Stomach smooth muscle (tissue), 2 donors: ENCODE measurements at regions not wholly inside any gene's neighbourhood (a gene's known extent, or its start where the extent isn't known, plus 50 kb on each side); places are given as distances from the start of the nearest gene placed in this dataset.

Experiments used
- H3K27ac ChIP-seq: one replicate; pipeline ENCODE4 v1.7.0; 2013; ENCODE audit warnings: mild to moderate bottlenecking, low read length, inconsistent platforms
- H3K27me3 ChIP-seq, 2 donors: one replicate each; pipeline ENCODE4 v1.7.0; 2013; ENCODE audit warnings: low read length in 2 of 2; ENCODE audit not compliant: insufficient read depth in 2 of 2, control insufficient read depth in 1 of 2
- H3K36me3 ChIP-seq, 2 donors: one replicate each; pipeline ENCODE4 v1.7.0; 2013; ENCODE audit warnings: low read length in 2 of 2; ENCODE audit not compliant: control insufficient read depth in 2 of 2, insufficient read depth in 2 of 2
- H3K4me1 ChIP-seq: one replicate; pipeline ENCODE4 v1.7.0; 2013; ENCODE audit warnings: low read length; ENCODE audit not compliant: control insufficient read depth, insufficient read depth
- H3K4me3 ChIP-seq, 2 donors: one replicate each; pipeline ENCODE4 v1.7.0; 2013; ENCODE audit warnings: low read length in 2 of 2
- H3K9ac ChIP-seq, 2 donors: one replicate each; pipeline ENCODE4 v1.7.0; 2013; ENCODE audit warnings: low read length in 2 of 2, mild to moderate bottlenecking in 1 of 2
- H3K9me3 ChIP-seq, 2 donors: one replicate each; pipeline ENCODE4 v1.7.0; 2013; ENCODE audit warnings: low read length in 2 of 2; ENCODE audit not compliant: control insufficient read depth in 2 of 2
- donor health status: healthy.
- donor health status: Pancreatic carcinoma.

DNA sequence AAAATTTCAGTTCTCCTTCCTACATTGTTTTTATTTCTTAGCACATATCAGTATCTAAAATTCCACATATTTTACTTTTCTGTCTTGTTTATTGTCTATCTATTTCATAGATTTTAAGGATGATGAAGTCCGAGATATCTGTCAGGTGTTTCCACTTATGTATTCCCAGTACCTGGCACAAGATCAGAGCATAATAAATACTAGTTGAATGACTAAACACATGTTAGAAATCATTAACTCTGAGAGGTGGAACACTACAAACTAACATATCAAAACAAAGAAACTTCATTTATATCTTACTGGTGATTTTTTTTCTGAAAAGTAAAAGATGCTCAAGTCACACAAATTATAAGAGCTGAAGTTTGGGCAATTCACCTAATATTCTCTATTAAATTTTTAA lies 1208.3 kb downstream of the PCDH9 start:
- no peak overlapping the region for H3K9ac ChIP-seq
- H3K4me3 ChIP-seq: no peak overlapping the region
- no peaks in the 10 kb centered on the region for H3K9me3 ChIP-seq
- no peaks in the 10 kb centered on the region for H3K36me3 ChIP-seq
- no peak overlapping the region for H3K27ac ChIP-seq
- no peaks in the 10 kb centered on the region for H3K4me1 ChIP-seq
- H3K27me3 ChIP-seq: no peaks in the 10 kb centered on the region

DNA sequence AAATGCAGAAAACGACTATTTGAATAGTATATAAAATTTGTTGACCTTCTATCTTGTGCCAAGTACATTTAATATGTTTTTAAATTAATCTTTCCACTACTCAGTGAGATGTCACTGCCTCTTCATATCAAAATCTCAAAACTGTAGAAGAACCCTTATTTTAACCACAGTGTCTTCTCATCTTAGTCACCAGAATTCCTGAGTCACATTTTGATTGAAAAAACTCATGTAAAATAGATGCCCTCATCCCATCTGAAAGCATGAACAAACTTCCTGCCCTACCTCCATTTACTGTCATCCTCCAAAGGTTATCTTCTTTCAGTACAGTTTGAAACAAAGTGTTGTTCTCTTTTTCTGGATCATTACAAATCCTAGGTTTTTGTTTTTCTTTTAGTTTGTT lies 1215.4 kb downstream of the PCDH9 start:
- H3K36me3 ChIP-seq: no peaks in the 10 kb centered on the region
- no peaks in the 10 kb centered on the region for H3K27me3 ChIP-seq
- H3K27ac ChIP-seq: no peak overlapping the region

DNA sequence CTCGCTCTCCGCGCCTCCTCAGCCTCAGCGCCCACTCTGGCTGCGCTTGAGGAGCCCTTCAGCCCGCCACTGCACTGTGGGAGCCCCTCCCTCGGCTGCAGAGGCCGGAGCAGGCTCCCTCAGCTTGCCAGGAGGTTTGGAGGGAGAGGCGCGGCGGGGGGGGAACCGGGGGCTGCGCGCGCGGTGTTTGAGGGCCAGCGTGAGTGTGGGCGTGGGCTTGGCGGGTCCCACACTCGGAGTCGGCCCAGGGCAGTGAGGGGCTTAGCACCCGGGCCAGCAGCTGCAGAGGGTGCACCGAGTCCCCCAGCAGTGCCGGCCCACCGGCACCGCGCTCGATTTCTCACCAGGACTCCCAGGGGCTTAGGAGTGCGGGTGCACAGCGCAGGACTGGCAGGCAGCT lies 1220.9 kb downstream of the PCDH9 start:
- no peak overlapping the region for H3K27ac ChIP-seq
- no peak overlapping the region for H3K4me3 ChIP-seq
- H3K9me3 ChIP-seq: no peaks in the 10 kb centered on the region
- H3K27me3 ChIP-seq: no peaks in the 10 kb centered on the region
- H3K36me3 ChIP-seq: no peaks in the 10 kb centered on the region
- no peak overlapping the region for H3K9ac ChIP-seq
- no peaks in the 10 kb centered on the region for H3K4me1 ChIP-seq

More for the DNA sequence above, 1215.4 kb downstream of the PCDH9 start:
- no peaks in the 10 kb centered on the region for H3K4me1 ChIP-seq
- H3K4me3 ChIP-seq: no peak overlapping the region
- no peak overlapping the region for H3K9ac ChIP-seq
- H3K9me3 ChIP-seq: no peaks in the 10 kb centered on the region

DNA sequence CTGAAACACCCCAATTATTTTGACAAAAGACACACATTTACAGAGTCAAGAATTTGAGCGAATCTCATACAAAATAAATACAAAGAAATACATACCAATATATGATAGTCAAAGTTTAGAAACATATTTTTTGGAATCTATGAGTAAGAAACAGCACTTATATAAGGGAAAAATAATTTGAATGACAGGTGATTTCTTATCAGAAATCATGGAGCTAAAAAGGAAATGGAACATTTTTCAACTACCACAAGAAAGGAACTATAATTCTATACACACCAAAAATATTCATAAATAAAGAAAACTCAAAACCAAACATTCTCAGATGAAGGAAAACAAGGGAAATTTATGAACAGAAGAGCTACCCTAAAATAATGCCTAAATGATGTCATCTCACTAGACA lies 1226.6 kb downstream of the PCDH9 start:
- no peak overlapping the region for H3K4me3 ChIP-seq
- no peak overlapping the region for H3K27ac ChIP-seq
- H3K4me1 ChIP-seq: no peaks in the 10 kb centered on the region
- H3K9me3 ChIP-seq: no peaks in the 10 kb centered on the region
- no peaks in the 10 kb centered on the region for H3K27me3 ChIP-seq
- no peak overlapping the region for H3K9ac ChIP-seq
- no peaks in the 10 kb centered on the region for H3K36me3 ChIP-seq

DNA sequence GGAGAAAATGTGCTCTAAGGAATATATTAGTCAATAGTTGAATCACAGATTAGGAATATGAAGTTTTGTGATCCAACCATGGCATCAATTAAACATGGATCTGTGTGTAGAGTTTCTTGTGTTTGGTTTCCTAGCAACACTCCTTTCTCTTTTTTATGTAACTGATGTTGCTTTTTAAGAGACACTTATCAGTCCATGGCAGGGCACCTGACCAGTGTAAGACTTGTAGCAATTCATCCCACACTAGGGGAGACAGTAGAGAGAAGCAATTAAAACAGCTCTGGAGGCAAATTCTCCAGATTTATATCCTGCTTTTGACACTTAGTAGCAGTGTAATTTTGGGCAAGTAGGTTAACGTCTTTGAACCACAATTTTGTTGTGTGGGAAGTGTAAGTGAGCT lies 1229.0 kb downstream of the PCDH9 start:
- Histone ChIP-seq H3K27ac (no peak overlapping the region), H3K9ac (no peak overlapping the region), H3K4me1 (no peaks in the 10 kb centered on the region), H3K27me3 (no peaks in the 10 kb centered on the region), H3K36me3 (no peaks in the 10 kb centered on the region), H3K9me3 (no peaks in the 10 kb centered on the region), H3K4me3 (no peak overlapping the region)

DNA sequence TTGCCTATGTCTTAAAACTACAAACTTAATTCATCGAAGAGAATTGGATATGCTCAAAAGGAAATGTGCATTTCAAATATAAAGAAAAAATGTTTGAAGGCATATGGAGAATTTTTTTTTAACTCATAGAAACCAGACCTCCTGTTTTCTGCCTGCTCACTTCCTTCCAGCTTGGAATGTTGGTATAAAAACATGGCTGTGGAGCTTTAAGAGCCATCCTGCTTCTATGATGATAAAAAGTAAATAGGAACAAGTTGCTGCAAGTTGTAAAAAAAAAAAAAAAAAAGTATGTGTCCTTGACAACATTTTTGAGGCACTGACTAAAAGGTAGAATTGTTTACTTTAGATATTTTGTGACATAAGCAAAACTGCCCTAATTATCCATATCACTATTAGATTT lies 1230.7 kb downstream of the PCDH9 start:
- Histone ChIP-seq H3K9me3 (no peaks in the 10 kb centered on the region), H3K4me1 (no peaks in the 10 kb centered on the region), H3K27ac (no peak overlapping the region), H3K9ac (no peak overlapping the region), H3K4me3 (no peak overlapping the region), H3K36me3 (no peaks in the 10 kb centered on the region), H3K27me3 (no peaks in the 10 kb centered on the region)

DNA sequence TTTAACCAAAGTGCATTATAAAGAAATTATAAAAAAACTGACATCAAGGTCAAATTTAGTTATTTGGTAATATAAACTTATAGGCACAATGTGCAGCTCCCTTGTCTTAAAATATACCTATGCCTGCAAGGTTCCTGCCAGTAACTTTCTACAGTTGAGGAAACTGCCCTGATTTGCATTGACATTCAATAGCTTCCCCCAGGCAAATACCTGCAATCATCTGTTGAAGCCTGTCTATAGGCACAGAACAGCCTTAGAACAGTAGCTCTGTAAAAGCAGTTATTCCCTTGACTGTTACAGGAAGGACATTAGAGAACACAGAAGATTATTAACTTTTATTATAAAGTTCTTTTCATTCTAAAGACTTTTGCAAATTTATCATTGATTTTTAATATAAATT lies 1239.5 kb downstream of the PCDH9 start:
- Histone ChIP-seq H3K4me3 (no peak overlapping the region), H3K27me3 (no peaks in the 10 kb centered on the region), H3K27ac (no peak overlapping the region), H3K9ac (no peak overlapping the region), H3K36me3 (no peaks in the 10 kb centered on the region), H3K9me3 (no peaks in the 10 kb centered on the region), H3K4me1 (no peaks in the 10 kb centered on the region)

DNA sequence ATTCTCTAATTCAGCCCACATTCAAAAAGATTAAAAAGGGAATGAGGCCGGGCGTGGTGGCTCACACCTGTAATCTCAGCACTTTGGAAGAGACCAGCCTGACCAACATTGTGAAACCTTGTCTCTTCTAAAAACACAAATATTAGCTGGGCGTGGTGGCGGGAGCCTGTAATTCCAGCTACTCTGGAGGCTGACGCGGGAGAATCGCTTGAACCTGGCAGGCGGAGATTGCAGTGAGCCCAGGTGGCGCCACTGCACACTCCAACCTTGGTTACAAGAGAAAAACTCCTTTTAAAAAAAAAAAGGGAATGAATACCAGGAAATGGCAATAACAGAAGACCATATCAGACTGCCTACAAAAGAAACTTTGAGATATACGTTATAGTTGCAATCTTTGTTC lies 1244.5 kb downstream of the PCDH9 start:
- Histone ChIP-seq H3K9ac (no peak overlapping the region), H3K9me3 (no peaks in the 10 kb centered on the region), H3K36me3 (no peaks in the 10 kb centered on the region), H3K4me1 (no peaks in the 10 kb centered on the region), H3K27ac (no peak overlapping the region), H3K27me3 (no peaks in the 10 kb centered on the region), H3K4me3 (no peak overlapping the region)

DNA sequence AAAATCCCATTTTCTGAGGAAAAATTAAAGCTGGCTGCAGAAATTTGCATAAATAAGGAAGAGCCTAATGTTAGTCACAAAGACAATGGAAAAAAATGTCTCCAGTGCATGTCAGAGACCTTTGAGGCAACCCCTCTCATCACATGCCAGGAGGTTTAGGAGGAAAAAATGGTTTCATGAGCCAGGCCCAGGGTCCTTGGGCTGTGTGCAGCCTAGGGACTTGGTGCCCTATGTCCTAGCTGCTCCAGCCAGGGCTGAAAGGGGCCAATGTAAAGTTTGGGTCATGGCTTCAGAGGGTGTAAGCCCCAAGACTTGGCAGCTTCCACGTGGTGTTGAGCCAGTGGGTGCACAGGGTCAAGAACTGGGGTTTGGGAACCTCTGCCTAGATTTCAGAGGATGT lies 1252.6 kb downstream of the PCDH9 start:
- Histone ChIP-seq H3K4me1 (no peaks in the 10 kb centered on the region), H3K9me3 (no peaks in the 10 kb centered on the region), H3K27ac (no peak overlapping the region), H3K36me3 (no peaks in the 10 kb centered on the region), H3K9ac (no peak overlapping the region), H3K4me3 (no peak overlapping the region), H3K27me3 (no peaks in the 10 kb centered on the region)

DNA sequence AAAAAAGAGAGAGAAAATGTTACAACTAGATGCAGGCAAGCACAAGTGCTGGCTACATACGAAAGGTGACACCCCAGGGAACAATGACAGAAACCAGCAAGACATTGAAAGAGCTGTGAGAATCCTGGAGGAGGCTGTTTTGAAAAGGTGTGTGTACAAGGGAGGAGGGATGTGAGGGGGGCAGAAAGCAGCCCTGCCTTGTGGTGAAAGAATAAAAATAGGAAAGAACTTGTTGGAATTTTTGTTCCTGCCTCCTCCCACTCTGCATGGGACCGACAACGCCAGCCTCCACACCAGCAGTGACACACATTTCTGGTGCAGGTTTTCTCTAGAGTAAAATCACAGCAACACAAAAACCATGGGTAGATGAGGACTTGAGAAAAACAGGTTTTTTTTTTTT lies 1258.6 kb downstream of the PCDH9 start:
- Histone ChIP-seq H3K27ac (no peak overlapping the region), H3K27me3 (no peaks in the 10 kb centered on the region), H3K36me3 (no peaks in the 10 kb centered on the region), H3K4me3 (no peak overlapping the region), H3K4me1 (no peaks in the 10 kb centered on the region), H3K9me3 (no peaks in the 10 kb centered on the region), H3K9ac (no peak overlapping the region)

DNA sequence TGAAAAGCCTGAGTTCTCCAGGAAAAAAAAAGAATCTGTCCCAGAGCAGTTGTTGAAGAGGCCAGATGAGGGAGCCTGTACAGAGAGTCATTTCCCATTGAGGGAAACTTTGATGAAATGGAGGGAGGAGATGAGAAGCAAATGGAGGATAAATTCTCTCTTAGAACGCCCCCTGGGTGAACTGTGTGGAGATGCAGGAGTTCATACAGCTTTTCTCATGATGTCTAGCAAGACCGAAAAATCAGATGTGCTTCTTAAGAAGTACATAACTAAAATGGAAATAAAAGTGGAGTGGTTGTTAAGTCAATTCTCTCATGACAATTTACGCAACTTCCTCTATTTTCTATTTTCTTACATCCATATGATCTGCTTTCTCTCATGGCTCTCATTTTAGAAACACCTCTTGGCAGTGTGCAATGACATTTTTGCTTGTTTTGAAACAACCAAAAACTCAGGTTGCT lies 1263.1 kb downstream of the PCDH9 start:
- no peaks in the 10 kb centered on the region for H3K4me1 ChIP-seq
- H3K27ac ChIP-seq: no peak overlapping the region
- no peaks in the 10 kb centered on the region for H3K9me3 ChIP-seq
- no peak overlapping the region for H3K4me3 ChIP-seq
- H3K27me3 ChIP-seq: no peaks in the 10 kb centered on the region
- no peaks in the 10 kb centered on the region for H3K36me3 ChIP-seq
- H3K9ac ChIP-seq: no peak overlapping the region

DNA sequence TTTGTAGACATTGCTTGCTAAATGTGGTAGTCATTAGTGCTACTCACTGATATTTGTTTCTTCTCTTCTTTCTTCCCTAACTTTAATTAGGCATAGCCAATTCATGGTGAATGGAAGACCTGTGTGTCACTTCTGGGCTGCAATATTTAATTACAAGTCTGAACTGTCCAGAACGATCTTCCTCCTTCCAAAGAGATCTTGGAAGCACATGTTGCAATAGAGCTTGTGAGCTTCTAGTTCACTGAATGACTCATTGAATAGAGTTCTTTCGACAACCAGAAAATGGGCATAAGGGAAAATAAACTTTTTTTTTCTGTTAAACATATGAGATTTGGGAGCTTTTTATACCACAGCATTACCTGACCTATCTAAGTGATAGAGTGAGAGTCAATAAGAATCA lies 1264.6 kb downstream of the PCDH9 start:
- H3K27me3 ChIP-seq: no peaks in the 10 kb centered on the region
- H3K4me1 ChIP-seq: no peaks in the 10 kb centered on the region
- H3K9ac ChIP-seq: no peak overlapping the region
- no peaks in the 10 kb centered on the region for H3K36me3 ChIP-seq
- no peak overlapping the region for H3K27ac ChIP-seq
- no peaks in the 10 kb centered on the region for H3K9me3 ChIP-seq
- H3K4me3 ChIP-seq: no peak overlapping the region
